ENCODE measurements at regions not wholly inside any gene's neighbourhood (a gene's known extent, or its start where the extent isn't known, plus 50 kb on each side); places are given as distances from the start of the nearest gene placed in this dataset.

- H2AFZ ChIP-seq (ENCODE audit: control insufficient read depth, low read length) = no peak overlapping the region
- no peaks in the 10 kb centered on the region for H3K27me3 ChIP-seq (ENCODE audit: control insufficient read depth, extremely low read depth, insufficient read depth, low read length)
- DNase-seq (ENCODE audit: low read depth, low spot score) (no peak), FAIRE-seq (no peak)
- peaks cover 31% of the 10 kb centered on the region for H3K4me1 ChIP-seq (ENCODE audit: control insufficient read depth, extremely low read depth, insufficient read depth, low read length)
- no peaks in the 10 kb centered on the region for H3K79me2 ChIP-seq (ENCODE audit: control insufficient read depth, insufficient read depth, low read length)
- dilution Hi-C loops (cut with MboI; ENCODE audit: extremely low pct_ligation_motif_present, low sequenced_read_pairs) = no loop called here
- no peaks in the 10 kb centered on the region for H3K36me3 ChIP-seq (ENCODE audit: control insufficient read depth in 2 of 2, extremely low read depth in 1 of 2, insufficient read depth in 2 of 2, low read length in 2 of 2)
- H3K4me2 ChIP-seq (ENCODE audit: control insufficient read depth, extremely low read depth, insufficient read depth, low read depth, low read length) = no peak overlapping the region
- no peak overlapping the region for H3K4me3 ChIP-seq (ENCODE audit: control insufficient read depth in 2 of 3, extremely low read depth in 1 of 3, insufficient read depth in 2 of 3, low read depth in 1 of 3, low read length in 3 of 3)
- H3K27ac ChIP-seq (ENCODE audit: control insufficient read depth, insufficient read depth, low read length) = no peak overlapping the region
- H4K20me1 ChIP-seq (ENCODE audit: control insufficient read depth, extremely low read depth, insufficient read depth, low read length) = no peaks in the 10 kb centered on the region
- no peak for TF ChIP-seq EZH2 (IDR thresholded peaks at IDR 0.05; ENCODE audit: low read length)
- TF ChIP-seq, protein P1, sequence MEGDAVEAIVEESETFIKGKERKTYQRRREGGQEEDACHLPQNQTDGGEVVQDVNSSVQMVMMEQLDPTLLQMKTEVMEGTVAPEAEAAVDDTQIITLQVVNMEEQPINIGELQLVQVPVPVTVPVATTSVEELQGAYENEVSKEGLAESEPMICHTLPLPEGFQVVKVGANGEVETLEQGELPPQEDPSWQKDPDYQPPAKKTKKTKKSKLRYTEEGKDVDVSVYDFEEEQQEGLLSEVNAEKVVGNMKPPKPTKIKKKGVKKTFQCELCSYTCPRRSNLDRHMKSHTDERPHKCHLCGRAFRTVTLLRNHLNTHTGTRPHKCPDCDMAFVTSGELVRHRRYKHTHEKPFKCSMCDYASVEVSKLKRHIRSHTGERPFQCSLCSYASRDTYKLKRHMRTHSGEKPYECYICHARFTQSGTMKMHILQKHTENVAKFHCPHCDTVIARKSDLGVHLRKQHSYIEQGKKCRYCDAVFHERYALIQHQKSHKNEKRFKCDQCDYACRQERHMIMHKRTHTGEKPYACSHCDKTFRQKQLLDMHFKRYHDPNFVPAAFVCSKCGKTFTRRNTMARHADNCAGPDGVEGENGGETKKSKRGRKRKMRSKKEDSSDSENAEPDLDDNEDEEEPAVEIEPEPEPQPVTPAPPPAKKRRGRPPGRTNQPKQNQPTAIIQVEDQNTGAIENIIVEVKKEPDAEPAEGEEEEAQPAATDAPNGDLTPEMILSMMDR (optimal IDR thresholded peaks at IDR 0.05 in 1 of 3, IDR thresholded peaks at IDR 0.05 in 1 of 3, conservative IDR thresholded peaks at IDR 0.05 in 1 of 3; ENCODE audit: extremely low read depth in 1 of 3, insufficient read depth in 2 of 3, low read length in 3 of 3) = no peak
- no peaks in the 10 kb centered on the region for H3K9me1 ChIP-seq (ENCODE audit: control insufficient read depth, extremely low read depth, insufficient read depth, low read length)
- H3K9me3 ChIP-seq (ENCODE audit: control insufficient read depth, low read depth, low read length) = no peaks in the 10 kb centered on the region
- no peak overlapping the region for H3K9ac ChIP-seq (ENCODE audit: control insufficient read depth, extremely low read depth, insufficient read depth, low read length)
Observed at GRCh38 chr13:60757501-60758215, 360.6 kb downstream of the TDRD3 start.

GRCh38 chr13:60756306-60756705, 359.3 kb downstream of the TDRD3 start:
- TF ChIP-seq EZH2 (IDR thresholded peaks at IDR 0.05; ENCODE audit: low read length) = no peak
- TF ChIP-seq, protein P1 (optimal IDR thresholded peaks at IDR 0.05 in 1 of 3, IDR thresholded peaks at IDR 0.05 in 1 of 3, conservative IDR thresholded peaks at IDR 0.05 in 1 of 3; ENCODE audit: extremely low read depth in 1 of 3, insufficient read depth in 2 of 3, low read length in 3 of 3) = no peak

More at GRCh38 chr13:60756306-60756705, 359.3 kb downstream of the TDRD3 start:
- H2AFZ ChIP-seq (ENCODE audit: control insufficient read depth, low read length) = peak overlapping the region; percentile 53
- no peaks in the 10 kb centered on the region for H3K27me3 ChIP-seq (ENCODE audit: control insufficient read depth, extremely low read depth, insufficient read depth, low read length)
- H3K9me3 ChIP-seq (ENCODE audit: control insufficient read depth, low read depth, low read length) = no peaks in the 10 kb centered on the region
- H3K36me3 ChIP-seq (ENCODE audit: control insufficient read depth in 2 of 2, extremely low read depth in 1 of 2, insufficient read depth in 2 of 2, low read length in 2 of 2) = no peaks in the 10 kb centered on the region
- H3K9me1 ChIP-seq (ENCODE audit: control insufficient read depth, extremely low read depth, insufficient read depth, low read length) = no peaks in the 10 kb centered on the region
- no peak overlapping the region for H3K27ac ChIP-seq (ENCODE audit: control insufficient read depth, insufficient read depth, low read length)
- no peak overlapping the region for H3K4me3 ChIP-seq (ENCODE audit: control insufficient read depth in 2 of 3, extremely low read depth in 1 of 3, insufficient read depth in 2 of 3, low read depth in 1 of 3, low read length in 3 of 3)
- FAIRE-seq = peak; percentile 79
- H3K4me1 ChIP-seq (ENCODE audit: control insufficient read depth, extremely low read depth, insufficient read depth, low read length) = peaks cover 31% of the 10 kb centered on the region
- H4K20me1 ChIP-seq (ENCODE audit: control insufficient read depth, extremely low read depth, insufficient read depth, low read length) = no peaks in the 10 kb centered on the region
- dilution Hi-C loops (cut with MboI; ENCODE audit: extremely low pct_ligation_motif_present, low sequenced_read_pairs) = no loop called here
- DNase-seq (ENCODE audit: low read depth, low spot score) = no peak
- no peaks in the 10 kb centered on the region for H3K79me2 ChIP-seq (ENCODE audit: control insufficient read depth, insufficient read depth, low read length)
- no peak overlapping the region for H3K9ac ChIP-seq (ENCODE audit: control insufficient read depth, extremely low read depth, insufficient read depth, low read length)
- peak overlapping the region; percentile 31 for H3K4me2 ChIP-seq (ENCODE audit: control insufficient read depth, extremely low read depth, insufficient read depth, low read depth, low read length)
